Esophagus squamous epithelium (tissue), 4 donors: ENCODE measurements at regions not wholly inside any gene's neighbourhood (a gene's known extent, or its start where the extent isn't known, plus 50 kb on each side); places are given as distances from the start of the nearest gene placed in this dataset.

ENCODE experiments used
- CTCF ChIP-seq, 6 experiments: fragments of 450-650 bp in 4 of 6; fragments of 200-600 bp in 2 of 6; sonication (generic) in 2 of 6; IDR thresholded peaks; one replicate each; pipeline ENCODE4 v1.5.1; 2016 to 2019; ENCODE audit warnings: antibody characterized with exemption in 6 of 6, mild to moderate bottlenecking in 4 of 6, moderate library complexity in 4 of 6
- POLR2A ChIP-seq, 4 donors: fragments of 450-650 bp; IDR thresholded peaks; one replicate each; pipeline ENCODE4 v1.6.1; 2017; ENCODE audit warnings: antibody characterized with exemption in 4 of 4, mild to moderate bottlenecking in 4 of 4, moderate library complexity in 3 of 4

- no peak for TF ChIP-seq CTCF (IDR thresholded peaks at IDR 0.05)
- TF ChIP-seq POLR2A (IDR thresholded peaks at IDR 0.05), result no peak
Measured at GRCh38 chr13:56066321-56066720, 1074.4 kb upstream of the PRR20A start.
